ENCODE measurements at regions not wholly inside any gene's neighbourhood (a gene's known extent, or its start where the extent isn't known, plus 50 kb on each side); places are given as distances from the start of the nearest gene placed in this dataset.
"Not testable (repeated sequence)": the region's sequence is repeated elsewhere in the genome, so short reads cannot be mapped to it uniquely, and the experiment has no call there.

DNA sequence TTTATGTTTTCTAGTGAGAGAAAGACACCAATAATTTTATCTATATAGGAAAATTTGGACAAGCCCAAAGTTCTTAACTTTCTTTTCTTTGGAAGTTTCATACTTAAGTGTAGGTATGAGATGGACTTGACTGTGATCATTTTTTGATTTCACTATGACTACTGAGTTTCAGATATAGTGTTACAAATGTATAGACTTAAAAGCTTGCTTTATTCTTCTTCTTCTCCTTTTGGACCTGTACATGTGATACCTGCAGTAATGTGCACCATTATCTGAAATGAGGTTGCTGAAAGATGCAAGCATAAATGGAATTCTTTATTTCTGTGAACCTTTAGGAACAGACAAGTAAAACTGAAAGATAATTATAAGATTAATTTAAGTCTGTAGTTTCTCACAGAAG is 743.4 kb upstream of the AMELY start:
- no peak for TF ChIP-seq CTCF (IDR thresholded peaks at IDR 0.05)
- no peak for TF ChIP-seq EP300 (IDR thresholded peaks at IDR 0.05)
- Histone ChIP-seq H3K27me3 (no peaks in the 10 kb centered on the region), H3K9me3 (no peaks in the 10 kb centered on the region), H3K4me3 (no peak overlapping the region), H3K4me1 (no peaks in the 10 kb centered on the region), H3K36me3 (no peaks in the 10 kb centered on the region), H3K27ac (no peak overlapping the region)
- no peak for ATAC-seq

GRCh38 chrY:7649866-7650265 is 738.3 kb upstream of the AMELY start:
- H3K36me3 ChIP-seq, H3K27ac ChIP-seq, H3K4me3 ChIP-seq, H3K4me1 ChIP-seq, H3K9me3 ChIP-seq, H3K27me3 ChIP-seq, ATAC-seq: not testable (repeated sequence)
- WGBS, 2 donors (ENCODE audit: low coverage in 1 of 2) = 45% methylated on average over 1 of the region's 1 CpG; no CpG with 5 or more reads in 1 of the 2 donors

All from gastroesophageal sphincter (tissue), 4 donors.